B cell (primary cell): ENCODE measurements at regions not wholly inside any gene's neighbourhood (a gene's known extent, or its start where the extent isn't known, plus 50 kb on each side); places are given as distances from the start of the nearest gene placed in this dataset.

Experiments
- ATAC-seq: fragments of 200-7000 bp; cut with Tn5 transposase; one replicate; pipeline ENCODE4 v1.10.0; 2021; ENCODE audit warnings: low read depth, mild to moderate bottlenecking, moderate number of reproducible peaks, moderate library complexity
- CTCF ChIA-PET: fragments of 350-600 bp; sonication (Branson Sonifier 250); formaldehyde crosslinking; loops from one replicate; lab custom pipeline; 2021; ENCODE audit warnings: antibody characterized with exemption, inconsistent platforms; lab: Charles Lee
- POLR2A ChIA-PET: fragments of 350-600 bp; sonication (Branson Sonifier 250); formaldehyde crosslinking; loops from one replicate; lab custom pipeline; 2021; ENCODE audit warnings: antibody characterized with exemption; lab: Charles Lee
- DNase-seq: peaks from one replicate; pipeline ENCODE4 v3.0.0; 2013
- H2AFZ ChIP-seq: 2 replicates; pipeline ENCODE4 v1.6.1; 2012; ENCODE audit warnings: mild to moderate bottlenecking, low read depth, low read length; ENCODE audit not compliant: insufficient read depth, poor library complexity, severe bottlenecking
- H3K27ac ChIP-seq, 2 donors: 1 replicate in 1 of 2; 2 replicates in 1 of 2; pipeline ENCODE4 v1.5.1; 2012 to 2013; ENCODE audit warnings: low read length in 2 of 2, mild to moderate bottlenecking in 2 of 2, moderate library complexity in 1 of 2
- H3K27me3 ChIP-seq, 4 experiments: fragments of 200-600 bp in 1 of 4; sonication (generic) in 1 of 4; replicated peaks in 1 of 4; 1 replicate in 2 of 4; 2 replicates in 2 of 4; pipeline versions ENCODE4 v1.6.1 to v1.7.0; 2013 to 2016; ENCODE audit warnings: low read length in 3 of 4, mild to moderate bottlenecking in 2 of 4, mixed read lengths in 1 of 4, moderate library complexity in 1 of 4; ENCODE audit not compliant: insufficient read depth in 4 of 4, control insufficient read depth in 3 of 4; ENCODE audit errors: control extremely low read depth in 1 of 4
- H3K36me3 ChIP-seq, 2 experiments: replicated peaks in 1 of 2; 1 replicate in 1 of 2; 2 replicates in 1 of 2; pipeline versions ENCODE4 v1.6.1 to v1.7.1; 2013; ENCODE audit warnings: low read length in 1 of 2; ENCODE audit not compliant: insufficient read depth in 2 of 2, control insufficient read depth in 1 of 2; ENCODE audit errors: control extremely low read depth in 1 of 2, extremely low read depth in 1 of 2
- H3K4me1 ChIP-seq, 2 donors: fragments of 200-600 bp in 1 of 2; sonication (generic) in 1 of 2; 1 replicate in 1 of 2; 2 replicates in 1 of 2; pipeline versions ENCODE4 v1.5.1 to v1.6.1; 2013 to 2017; ENCODE audit warnings: low read length in 2 of 2; ENCODE audit not compliant: control insufficient read depth in 2 of 2, insufficient read depth in 2 of 2
- H3K4me2 ChIP-seq: replicated peaks from 2 replicates; pipeline ENCODE3; 2012; ENCODE audit warnings: mild to moderate bottlenecking, low read depth, low read length; ENCODE audit not compliant: poor library complexity, severe bottlenecking
- H3K4me3 ChIP-seq, 5 experiments: fragments of 200-600 bp in 1 of 5; sonication (generic) in 1 of 5; 1 replicate in 3 of 5; 2 replicates in 2 of 5; pipeline versions ENCODE4 v1.5.1 to v1.7.0; 2011 to 2016; ENCODE audit warnings: low read length in 4 of 5, mild to moderate bottlenecking in 4 of 5, low read depth in 2 of 5, control low read depth in 1 of 5, moderate library complexity in 1 of 5; ENCODE audit not compliant: insufficient read depth in 1 of 5; ENCODE audit errors: control extremely low read depth in 1 of 5, extremely low read depth in 1 of 5
- H3K79me2 ChIP-seq: fragments of 200-600 bp; sonication (generic); one replicate; pipeline ENCODE4 v1.6.0; 2016; ENCODE audit warnings: low read length; ENCODE audit not compliant: control insufficient read depth, insufficient read depth
- H3K9ac ChIP-seq: fragments of 200-600 bp; sonication (generic); 2 replicates; pipeline ENCODE4 v1.6.1; 2017; ENCODE audit warnings: mild to moderate bottlenecking, low read length, moderate library complexity
- H3K9me3 ChIP-seq, 3 donors: one replicate each; pipeline versions ENCODE4 v1.6.1 to v1.7.1; 2013; ENCODE audit warnings: low read length in 2 of 3; ENCODE audit not compliant: control insufficient read depth in 2 of 3, insufficient read depth in 1 of 3; ENCODE audit errors: control extremely low read depth in 1 of 3
- H4K20me1 ChIP-seq: 2 replicates; pipeline ENCODE4 v1.6.0; 2012; ENCODE audit warnings: mild to moderate bottlenecking, low read length; ENCODE audit not compliant: insufficient read depth, control insufficient read depth, poor library complexity, severe bottlenecking
- H3K27ac Mint-ChIP-seq: one replicate; pipeline ENCODE4 v1.8.0; 2021; ENCODE audit warnings: mixed read lengths
- H3K27me3 Mint-ChIP-seq: one replicate; pipeline ENCODE4 v1.8.0; 2021; ENCODE audit warnings: mixed read lengths
- H3K4me1 Mint-ChIP-seq: one replicate; pipeline ENCODE4 v1.8.0; 2021; ENCODE audit warnings: mixed read lengths
- H3K4me3 Mint-ChIP-seq: one replicate; pipeline ENCODE4 v1.8.0; 2021; ENCODE audit warnings: mixed read lengths
- H3K9me3 Mint-ChIP-seq: one replicate; pipeline ENCODE4 v1.8.0; 2022; ENCODE audit warnings: mixed read lengths; ENCODE audit not compliant: insufficient read depth
- EZH2 ChIP-seq: IDR thresholded peaks from 2 replicates; pipeline ENCODE4 v1.6.1; 2012; ENCODE audit warnings: borderline replicate concordance, low read depth, mild to moderate bottlenecking, moderate library complexity, low read length; ENCODE audit not compliant: insufficient read depth, poor library complexity, severe bottlenecking
- WGBS: methylation state at CpG from one replicate; pipeline ENCODE4 v1.1.5; 2013; ENCODE audit warnings: missing lambda C conversion rate; ENCODE audit not compliant: insufficient coverage; 5-methylcytosine and 5-hydroxymethylcytosine counted together
- intact Hi-C: fragments of 100-400 bp; cut with micrococcal nuclease; formaldehyde crosslinking; loops from one replicate; pipeline ENCODE4 v1.10.0; 2022
- TF ChIP-seq, protein P1 (sequence below): fragments of 200-600 bp; IDR thresholded peaks from one replicate; pipeline ENCODE4 v1.8.0; 2022; ENCODE audit warnings: antibody characterized with exemption, mild to moderate bottlenecking

DNA sequence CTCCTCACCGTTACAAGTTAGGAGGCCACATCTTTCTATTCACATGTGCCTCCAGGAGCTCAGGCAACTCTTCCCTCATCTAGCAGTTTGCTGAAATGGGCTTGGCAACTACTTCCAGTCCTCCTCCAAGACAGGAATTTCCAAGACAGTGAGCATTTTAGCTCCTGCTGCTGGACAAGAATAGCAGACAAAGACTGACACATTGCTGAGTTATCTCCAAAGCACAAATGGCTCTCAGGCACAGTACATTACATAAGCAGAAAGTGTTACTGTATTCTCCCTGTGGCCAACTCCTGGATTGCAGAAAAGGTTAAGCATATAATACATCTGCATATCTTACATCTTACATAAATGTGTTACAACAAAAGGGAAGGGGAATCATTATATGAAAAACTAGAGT, 83.2 kb upstream of the POU2AF2 start:
- no peaks in the 10 kb centered on the region for H3K4me1 ChIP-seq
- H4K20me1 ChIP-seq: no peaks in the 10 kb centered on the region
- ATAC-seq (no peak), DNase-seq (no peak)
- ChIA-PET POLR2A (no interaction called here), CTCF (no interaction called here)
- WGBS: 100% methylated on average over 1 of the region's 1 CpG
- no peaks in the 10 kb centered on the region for H3K27me3 Mint-ChIP-seq
- no peak overlapping the region for H3K9ac ChIP-seq
- H2AFZ ChIP-seq: no peak overlapping the region
- no peaks in the 10 kb centered on the region for H3K9me3 ChIP-seq
- TF ChIP-seq, protein P1, sequence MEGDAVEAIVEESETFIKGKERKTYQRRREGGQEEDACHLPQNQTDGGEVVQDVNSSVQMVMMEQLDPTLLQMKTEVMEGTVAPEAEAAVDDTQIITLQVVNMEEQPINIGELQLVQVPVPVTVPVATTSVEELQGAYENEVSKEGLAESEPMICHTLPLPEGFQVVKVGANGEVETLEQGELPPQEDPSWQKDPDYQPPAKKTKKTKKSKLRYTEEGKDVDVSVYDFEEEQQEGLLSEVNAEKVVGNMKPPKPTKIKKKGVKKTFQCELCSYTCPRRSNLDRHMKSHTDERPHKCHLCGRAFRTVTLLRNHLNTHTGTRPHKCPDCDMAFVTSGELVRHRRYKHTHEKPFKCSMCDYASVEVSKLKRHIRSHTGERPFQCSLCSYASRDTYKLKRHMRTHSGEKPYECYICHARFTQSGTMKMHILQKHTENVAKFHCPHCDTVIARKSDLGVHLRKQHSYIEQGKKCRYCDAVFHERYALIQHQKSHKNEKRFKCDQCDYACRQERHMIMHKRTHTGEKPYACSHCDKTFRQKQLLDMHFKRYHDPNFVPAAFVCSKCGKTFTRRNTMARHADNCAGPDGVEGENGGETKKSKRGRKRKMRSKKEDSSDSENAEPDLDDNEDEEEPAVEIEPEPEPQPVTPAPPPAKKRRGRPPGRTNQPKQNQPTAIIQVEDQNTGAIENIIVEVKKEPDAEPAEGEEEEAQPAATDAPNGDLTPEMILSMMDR: no peak
- TF ChIP-seq EZH2: no peak
- no peaks in the 10 kb centered on the region for H3K9me3 Mint-ChIP-seq
- no peaks in the 10 kb centered on the region for H3K79me2 ChIP-seq
- H3K27ac Mint-ChIP-seq: no peak overlapping the region
- no peak overlapping the region for H3K4me3 Mint-ChIP-seq
- H3K27ac ChIP-seq: no peak overlapping the region
- no peak overlapping the region for H3K4me2 ChIP-seq
- H3K27me3 ChIP-seq: no peaks in the 10 kb centered on the region
- H3K36me3 ChIP-seq: no peaks in the 10 kb centered on the region
- peaks cover 4% of the 10 kb centered on the region for H3K4me1 Mint-ChIP-seq
- intact Hi-C loops: no loop called here
- H3K4me3 ChIP-seq: no peak overlapping the region

DNA sequence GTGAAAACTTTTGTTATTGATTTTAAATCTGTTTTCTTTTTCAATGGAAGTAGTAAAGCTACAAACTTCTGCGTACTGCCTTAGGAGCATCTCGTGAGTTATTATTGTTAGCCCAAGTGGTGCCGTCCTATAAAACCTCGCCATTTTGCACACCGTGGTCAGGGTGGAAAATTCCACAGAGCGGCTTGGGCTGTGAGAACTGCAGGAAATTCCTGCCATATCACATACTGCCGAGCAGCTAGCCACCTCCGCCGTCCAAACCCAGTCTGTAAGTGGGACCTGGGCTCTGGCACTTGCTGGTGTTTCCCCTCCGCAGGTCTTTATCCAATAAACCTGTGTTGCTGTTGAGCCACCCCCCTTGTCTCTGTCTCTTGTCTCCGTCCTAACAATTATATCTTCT, 88.0 kb upstream of the POU2AF2 start:
- Histone ChIP-seq H3K79me2 (no peaks in the 10 kb centered on the region), H3K4me3 (no peak overlapping the region), H3K27me3 (no peaks in the 10 kb centered on the region), H3K9me3 (no peaks in the 10 kb centered on the region), H3K9ac (no peak overlapping the region), H2AFZ (no peak overlapping the region), H3K4me2 (no peak overlapping the region), H3K4me1 (no peaks in the 10 kb centered on the region), H4K20me1 (no peaks in the 10 kb centered on the region), H3K27ac (no peak overlapping the region), H3K36me3 (no peaks in the 10 kb centered on the region)
- no peak for DNase-seq
- Mint-ChIP-seq H3K4me1 (peaks cover 11% of the 10 kb centered on the region), H3K4me3 (no peak overlapping the region), H3K27ac (no peak overlapping the region), H3K27me3 (no peaks in the 10 kb centered on the region), H3K9me3 (no peaks in the 10 kb centered on the region)
- ChIA-PET CTCF (no interaction called here), POLR2A (no interaction called here)
- TF ChIP-seq, protein P1: no peak
- no peak for TF ChIP-seq EZH2
- no peak for ATAC-seq
- intact Hi-C loops: no loop called here
- 96% methylated on average over 9 of the region's 11 CpGs for WGBS
